GM23338 (cell line): ENCODE measurements at regions not wholly inside any gene's neighbourhood (a gene's known extent, or its start where the extent isn't known, plus 50 kb on each side); places are given as distances from the start of the nearest gene placed in this dataset.

Source experiments
- ATAC-seq: fragments of 200-7000 bp; cut with Tn5 transposase; 3 replicates; pipeline ENCODE4 v1.9.1; 2020
- DNase-seq: peaks from one replicate; pipeline ENCODE4 v3.0.0-alpha.2; 2015; ENCODE audit warnings: low spot score
- H2AFZ ChIP-seq: fragments of 200-600 bp; sonication (generic); 2 replicates; pipeline ENCODE4 v1.8.0; 2016; ENCODE audit warnings: antibody characterized with exemption, mild to moderate bottlenecking, moderate library complexity
- H3F3A ChIP-seq: fragments of 200-600 bp; sonication (generic); replicated peaks from 2 replicates; pipeline ENCODE4 v1.8.0; 2017; ENCODE audit warnings: antibody characterized with exemption, mixed run types, low read depth
- H3K27ac ChIP-seq: fragments of 200-600 bp; sonication (generic); 2 replicates; pipeline ENCODE4 v1.6.1; 2016; ENCODE audit warnings: low read depth
- H3K27me3 ChIP-seq: fragments of 200-600 bp; sonication (generic); 2 replicates; pipeline ENCODE4 v1.8.0; 2016; ENCODE audit warnings: mild to moderate bottlenecking, mixed run types, moderate library complexity; ENCODE audit not compliant: insufficient read depth
- H3K36me3 ChIP-seq: fragments of 200-600 bp; sonication (generic); 2 replicates; pipeline ENCODE4 v1.8.0; 2016; ENCODE audit warnings: mild to moderate bottlenecking; ENCODE audit not compliant: insufficient read depth
- H3K4me1 ChIP-seq: fragments of 200-600 bp; sonication (generic); 2 replicates; pipeline ENCODE4 v1.8.0; 2016; ENCODE audit warnings: mild to moderate bottlenecking, moderate library complexity; ENCODE audit not compliant: insufficient read depth
- H3K4me2 ChIP-seq: fragments of 200-600 bp; sonication (generic); 2 replicates; pipeline ENCODE4 v1.7.1; 2017; ENCODE audit warnings: mixed run types
- H3K4me3 ChIP-seq: fragments of 200-600 bp; sonication (generic); 2 replicates; pipeline ENCODE4 v1.6.1; 2016; ENCODE audit warnings: mixed run types
- H3K79me2 ChIP-seq: fragments of 200-600 bp; sonication (generic); replicated peaks from 2 replicates; pipeline ENCODE4 v1.8.0; 2017; ENCODE audit warnings: mild to moderate bottlenecking; ENCODE audit not compliant: insufficient read depth
- H3K9me2 ChIP-seq: fragments of 200-600 bp; sonication (generic); 2 replicates; pipeline ENCODE4 v1.8.0; 2017; ENCODE audit not compliant: insufficient read depth
- H4K20me1 ChIP-seq: fragments of 200-600 bp; sonication (generic); replicated peaks from 2 replicates; pipeline ENCODE4 v1.8.0; 2017; ENCODE audit warnings: mild to moderate bottlenecking; ENCODE audit not compliant: insufficient read depth
- H3K27ac Mint-ChIP-seq: 2 replicates; pipeline ENCODE4 v1.8.0; 2020; ENCODE audit warnings: inconsistent platforms, mild to moderate bottlenecking, moderate library complexity, mixed read lengths
- H3K27me3 Mint-ChIP-seq: 3 replicates; pipeline ENCODE4 v1.8.0; 2022; ENCODE audit warnings: low read depth, mild to moderate bottlenecking, moderate library complexity, mixed read lengths, inconsistent platforms; ENCODE audit not compliant: insufficient read depth, poor library complexity
- H3K36me3 Mint-ChIP-seq: 3 replicates; pipeline ENCODE4 v1.8.0; 2021; ENCODE audit warnings: low read depth, mild to moderate bottlenecking, inconsistent platforms, moderate library complexity, mixed read lengths
- H3K4me1 Mint-ChIP-seq: 3 replicates; pipeline ENCODE4 v1.8.0; 2020; ENCODE audit warnings: mild to moderate bottlenecking, inconsistent platforms, mixed read lengths
- H3K4me3 Mint-ChIP-seq: 3 replicates; pipeline ENCODE4 v1.8.0; 2021; ENCODE audit warnings: moderate library complexity, mild to moderate bottlenecking, inconsistent platforms, mixed read lengths
- H3K9me3 Mint-ChIP-seq: 3 replicates; pipeline ENCODE4 v1.8.0; 2020; ENCODE audit warnings: moderate library complexity, mild to moderate bottlenecking, inconsistent platforms, mixed read lengths
- CREB1 ChIP-seq: fragments of 250-450 bp; sonication (Bioruptor Pico); IDR thresholded peaks from 2 replicates; pipeline ENCODE4 v1.5.0; 2020; ENCODE audit warnings: low read depth, mild to moderate bottlenecking, moderate library complexity
- CTCF ChIP-seq, 2 experiments: fragments of 200-600 bp in 1 of 2; sonication (generic) in 1 of 2; conservative IDR thresholded peaks; 2 replicates each; pipeline versions ENCODE4 v1.5.1 to v1.6.1; 2016 to 2017; ENCODE audit warnings: antibody characterized with exemption in 2 of 2, low read depth in 2 of 2, mild to moderate bottlenecking in 2 of 2, moderate library complexity in 1 of 2
- ETS1 ChIP-seq: IDR thresholded peaks from 2 replicates; pipeline ENCODE4 v1.6.1; 2016; ENCODE audit warnings: antibody characterized with exemption
- EZH2 ChIP-seq: fragments of 200-600 bp; sonication (generic); IDR thresholded peaks from one replicate; pipeline ENCODE4 v1.8.0; 2017; ENCODE audit warnings: antibody characterized with exemption, mild to moderate bottlenecking, low read depth; ENCODE audit not compliant: unreplicated experiment
- EZH2phosphoT487 ChIP-seq: fragments of 200-600 bp; sonication (generic); IDR thresholded peaks from one replicate; pipeline ENCODE4 v1.8.1; 2018; ENCODE audit warnings: antibody characterized with exemption; ENCODE audit not compliant: unreplicated experiment
- JUNB ChIP-seq: IDR thresholded peaks from one replicate; pipeline ENCODE4 v1.6.1; 2016; ENCODE audit warnings: antibody characterized with exemption; ENCODE audit not compliant: unreplicated experiment
- NANOG ChIP-seq: IDR thresholded peaks from 2 replicates; pipeline ENCODE4 v1.6.1; 2016; ENCODE audit warnings: antibody characterized with exemption, borderline replicate concordance
- POLR2AphosphoS5 ChIP-seq: IDR thresholded peaks from 2 replicates; pipeline ENCODE4 v1.6.1; 2016; ENCODE audit warnings: antibody characterized with exemption, low read depth
- REST ChIP-seq: IDR thresholded peaks from one replicate; pipeline ENCODE4 v1.6.1; 2018; ENCODE audit warnings: antibody characterized with exemption; ENCODE audit not compliant: unreplicated experiment
- STAT1 ChIP-seq: IDR thresholded peaks from one replicate; pipeline ENCODE4 v1.6.1; 2016; ENCODE audit warnings: antibody characterized with exemption; ENCODE audit not compliant: unreplicated experiment
- ZNF114 ChIP-seq: fragments of 250-450 bp; sonication (Bioruptor Pico); IDR thresholded peaks from 2 replicates; pipeline ENCODE4 v1.5.0; 2020; ENCODE audit warnings: mild to moderate bottlenecking, moderate library complexity
- ZNF331 ChIP-seq: fragments of 250-450 bp; sonication (Bioruptor Pico); IDR thresholded peaks from 2 replicates; pipeline ENCODE4 v1.5.0; 2020; ENCODE audit warnings: low read depth, mild to moderate bottlenecking, moderate library complexity
- TF ChIP-seq, protein P1 (sequence below): fragments of 250-450 bp; sonication (Bioruptor Pico); IDR thresholded peaks from 2 replicates; pipeline ENCODE4 v1.5.0; 2020; ENCODE audit warnings: mild to moderate bottlenecking, moderate library complexity

DNA sequence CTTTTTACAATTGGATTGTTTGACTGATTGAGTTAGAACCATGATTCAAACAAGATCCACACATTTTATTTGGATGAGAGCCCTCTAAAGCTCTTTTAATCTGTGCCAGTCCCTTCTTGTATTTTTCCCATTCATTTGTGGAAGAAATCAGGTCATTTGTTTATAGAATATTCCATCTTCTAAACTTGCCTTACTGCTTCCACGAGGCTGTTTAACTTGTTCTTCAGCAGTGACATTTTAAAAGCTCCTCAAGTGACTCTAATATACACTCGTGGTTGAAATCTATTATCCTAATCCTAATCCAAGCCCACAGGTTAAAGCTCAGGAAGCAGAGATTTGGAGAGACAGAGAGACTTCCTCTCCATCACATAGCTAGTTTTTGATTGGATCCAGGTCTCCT is 155.4 kb upstream of the SVIL start:
- Histone ChIP-seq H3F3A (no peaks in the 10 kb centered on the region), H3K79me2 (no peaks in the 10 kb centered on the region), H3K4me1 (no peaks in the 10 kb centered on the region), H4K20me1 (no peaks in the 10 kb centered on the region), H3K4me2 (no peak overlapping the region), H3K9me2 (peaks cover 9% of the 10 kb centered on the region; the same call in 1 of the 2 replicates), H3K36me3 (peaks cover 5% of the 10 kb centered on the region; the same call in 1 of the 2 replicates), H3K27me3 (no peaks in the 10 kb centered on the region), H3K4me3 (no peak overlapping the region), H2AFZ (no peak overlapping the region), H3K27ac (no peak overlapping the region)
- Mint-ChIP-seq H3K36me3 (no peaks in the 10 kb centered on the region; the same call in 2 of the 3 replicates), H3K4me1 (no peaks in the 10 kb centered on the region), H3K9me3 (peaks cover 15% of the 10 kb centered on the region; the same call in 2 of the 3 replicates), H3K27me3 (no peaks in the 10 kb centered on the region), H3K27ac (no peak overlapping the region), H3K4me3 (no peak overlapping the region)
- no peak for DNase-seq
- ATAC-seq: no peak
- no peak for TF ChIP-seq EZH2
- TF ChIP-seq CREB1: no peak
- no peak for TF ChIP-seq REST
- no peak for TF ChIP-seq ZNF331 (CRISPR knock-in tag)
- TF ChIP-seq STAT1: no peak
- no peak for TF ChIP-seq ZNF114 (CRISPR knock-in tag)
- no peak for TF ChIP-seq NANOG
- no peak for TF ChIP-seq POLR2AphosphoS5
- TF ChIP-seq CTCF (conservative IDR thresholded peaks at IDR 0.05; ENCODE audit: low read depth in 2 of 2): no peak
- TF ChIP-seq, protein P1, sequence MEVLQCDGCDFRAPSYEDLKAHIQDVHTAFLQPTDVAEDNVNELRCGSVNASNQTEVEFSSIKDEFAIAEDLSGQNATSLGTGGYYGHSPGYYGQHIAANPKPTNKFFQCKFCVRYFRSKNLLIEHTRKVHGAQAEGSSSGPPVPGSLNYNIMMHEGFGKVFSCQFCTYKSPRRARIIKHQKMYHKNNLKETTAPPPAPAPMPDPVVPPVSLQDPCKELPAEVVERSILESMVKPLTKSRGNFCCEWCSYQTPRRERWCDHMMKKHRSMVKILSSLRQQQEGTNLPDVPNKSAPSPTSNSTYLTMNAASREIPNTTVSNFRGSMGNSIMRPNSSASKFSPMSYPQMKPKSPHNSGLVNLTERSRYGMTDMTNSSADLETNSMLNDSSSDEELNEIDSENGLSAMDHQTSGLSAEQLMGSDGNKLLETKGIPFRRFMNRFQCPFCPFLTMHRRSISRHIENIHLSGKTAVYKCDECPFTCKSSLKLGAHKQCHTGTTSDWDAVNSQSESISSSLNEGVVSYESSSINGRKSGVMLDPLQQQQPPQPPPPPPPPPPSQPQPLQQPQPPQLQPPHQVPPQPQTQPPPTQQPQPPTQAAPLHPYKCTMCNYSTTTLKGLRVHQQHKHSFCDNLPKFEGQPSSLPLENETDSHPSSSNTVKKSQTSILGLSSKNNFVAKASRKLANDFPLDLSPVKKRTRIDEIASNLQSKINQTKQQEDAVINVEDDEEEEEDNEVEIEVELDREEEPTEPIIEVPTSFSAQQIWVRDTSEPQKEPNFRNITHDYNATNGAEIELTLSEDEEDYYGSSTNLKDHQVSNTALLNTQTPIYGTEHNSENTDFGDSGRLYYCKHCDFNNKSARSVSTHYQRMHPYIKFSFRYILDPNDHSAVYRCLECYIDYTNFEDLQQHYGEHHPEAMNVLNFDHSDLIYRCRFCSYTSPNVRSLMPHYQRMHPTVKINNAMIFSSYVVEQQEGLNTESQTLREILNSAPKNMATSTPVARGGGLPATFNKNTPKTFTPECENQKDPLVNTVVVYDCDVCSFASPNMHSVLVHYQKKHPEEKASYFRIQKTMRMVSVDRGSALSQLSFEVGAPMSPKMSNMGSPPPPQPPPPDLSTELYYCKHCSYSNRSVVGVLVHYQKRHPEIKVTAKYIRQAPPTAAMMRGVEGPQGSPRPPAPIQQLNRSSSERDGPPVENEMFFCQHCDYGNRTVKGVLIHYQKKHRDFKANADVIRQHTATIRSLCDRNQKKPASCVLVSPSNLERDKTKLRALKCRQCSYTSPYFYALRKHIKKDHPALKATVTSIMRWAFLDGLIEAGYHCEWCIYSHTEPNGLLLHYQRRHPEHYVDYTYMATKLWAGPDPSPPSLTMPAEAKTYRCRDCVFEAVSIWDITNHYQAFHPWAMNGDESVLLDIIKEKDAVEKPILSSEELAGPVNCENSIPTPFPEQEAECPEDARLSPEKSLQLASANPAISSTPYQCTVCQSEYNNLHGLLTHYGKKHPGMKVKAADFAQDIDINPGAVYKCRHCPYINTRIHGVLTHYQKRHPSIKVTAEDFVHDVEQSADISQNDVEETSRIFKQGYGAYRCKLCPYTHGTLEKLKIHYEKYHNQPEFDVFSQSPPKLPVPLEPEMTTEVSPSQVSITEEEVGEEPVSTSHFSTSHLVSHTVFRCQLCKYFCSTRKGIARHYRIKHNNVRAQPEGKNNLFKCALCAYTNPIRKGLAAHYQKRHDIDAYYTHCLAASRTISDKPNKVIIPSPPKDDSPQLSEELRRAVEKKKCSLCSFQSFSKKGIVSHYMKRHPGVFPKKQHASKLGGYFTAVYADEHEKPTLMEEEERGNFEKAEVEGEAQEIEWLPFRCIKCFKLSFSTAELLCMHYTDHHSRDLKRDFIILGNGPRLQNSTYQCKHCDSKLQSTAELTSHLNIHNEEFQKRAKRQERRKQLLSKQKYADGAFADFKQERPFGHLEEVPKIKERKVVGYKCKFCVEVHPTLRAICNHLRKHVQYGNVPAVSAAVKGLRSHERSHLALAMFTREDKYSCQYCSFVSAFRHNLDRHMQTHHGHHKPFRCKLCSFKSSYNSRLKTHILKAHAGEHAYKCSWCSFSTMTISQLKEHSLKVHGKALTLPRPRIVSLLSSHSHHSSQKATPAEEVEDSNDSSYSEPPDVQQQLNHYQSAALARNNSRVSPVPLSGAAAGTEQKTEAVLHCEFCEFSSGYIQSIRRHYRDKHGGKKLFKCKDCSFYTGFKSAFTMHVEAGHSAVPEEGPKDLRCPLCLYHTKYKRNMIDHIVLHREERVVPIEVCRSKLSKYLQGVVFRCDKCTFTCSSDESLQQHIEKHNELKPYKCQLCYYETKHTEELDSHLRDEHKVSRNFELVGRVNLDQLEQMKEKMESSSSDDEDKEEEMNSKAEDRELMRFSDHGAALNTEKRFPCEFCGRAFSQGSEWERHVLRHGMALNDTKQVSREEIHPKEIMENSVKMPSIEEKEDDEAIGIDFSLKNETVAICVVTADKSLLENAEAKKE (CRISPR knock-in tag): no peak
- TF ChIP-seq ETS1: no peak
- TF ChIP-seq EZH2phosphoT487: no peak
- no peak for TF ChIP-seq JUNB
